Activated CD4-positive, alpha-beta T cell treated with anti-CD3 and anti-CD28 coated beads, Interleukin-10, Interleukin-2, amounts not matched to agents 100 ng/mL and 50 ng/mL, durations not matched to agents 16 hours and 8 hours (primary cell): ENCODE measurements at regions not wholly inside any gene's neighbourhood (a gene's known extent, or its start where the extent isn't known, plus 50 kb on each side); places are given as distances from the start of the nearest gene placed in this dataset.
"Not testable (repeated sequence)": the region's sequence is repeated elsewhere in the genome, so short reads cannot be mapped to it uniquely, and the experiment has no call there.

ENCODE experiments used
- DNase-seq: peaks from one replicate; pipeline ENCODE4 v3.0.0-alpha.2; 2020

DNA sequence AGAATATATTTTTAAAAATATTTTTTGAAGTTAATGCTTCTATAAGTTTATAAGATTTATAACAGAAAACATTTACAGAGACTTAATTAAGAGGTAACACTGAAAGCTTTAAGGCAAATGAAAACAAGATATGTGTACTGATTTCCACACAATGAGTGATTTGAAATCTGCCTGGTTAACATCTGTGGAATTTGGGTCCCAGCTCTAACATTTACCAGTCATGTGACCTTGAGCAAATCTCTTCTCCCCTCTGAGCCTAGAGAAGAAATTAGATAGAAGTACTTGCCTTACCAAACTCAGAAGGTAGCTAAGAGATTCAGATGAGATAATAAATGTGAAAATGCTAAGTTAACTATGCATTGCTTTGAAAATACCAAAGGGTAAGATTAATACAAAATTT lies 458.8 kb upstream of the LCORL start:
- no peak for DNase-seq

GRCh38 chr4:18479825-18480224 lies 458.3 kb upstream of the LCORL start:
- DNase-seq = no peak

DNA sequence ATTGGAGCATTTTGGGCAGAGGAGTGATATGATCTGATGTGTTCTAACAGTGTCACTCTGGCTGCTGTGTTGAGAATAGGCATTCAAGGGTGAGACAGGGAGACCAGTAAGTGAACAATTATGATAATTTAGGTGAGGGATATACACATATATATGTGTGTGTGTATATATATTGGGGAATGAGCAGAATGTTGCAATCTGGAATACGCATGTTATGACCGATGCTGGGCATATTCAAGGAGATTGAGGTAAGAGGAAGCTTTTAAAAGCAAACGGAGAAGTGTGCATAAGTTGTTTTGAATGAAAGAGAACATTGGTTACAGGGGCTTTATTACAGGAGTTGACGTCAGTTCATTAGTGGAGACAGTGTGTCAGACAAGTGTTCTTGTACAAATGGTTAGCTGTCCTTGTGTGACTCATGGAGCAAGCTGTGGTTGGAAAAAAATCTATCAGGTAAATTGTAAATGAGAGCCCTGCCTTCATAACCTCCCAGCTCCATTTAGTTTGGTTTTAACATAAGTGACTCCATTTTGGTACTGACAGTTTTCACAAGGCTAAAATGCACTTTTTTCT lies 442.5 kb upstream of the LCORL start:
- no peak for DNase-seq

DNA sequence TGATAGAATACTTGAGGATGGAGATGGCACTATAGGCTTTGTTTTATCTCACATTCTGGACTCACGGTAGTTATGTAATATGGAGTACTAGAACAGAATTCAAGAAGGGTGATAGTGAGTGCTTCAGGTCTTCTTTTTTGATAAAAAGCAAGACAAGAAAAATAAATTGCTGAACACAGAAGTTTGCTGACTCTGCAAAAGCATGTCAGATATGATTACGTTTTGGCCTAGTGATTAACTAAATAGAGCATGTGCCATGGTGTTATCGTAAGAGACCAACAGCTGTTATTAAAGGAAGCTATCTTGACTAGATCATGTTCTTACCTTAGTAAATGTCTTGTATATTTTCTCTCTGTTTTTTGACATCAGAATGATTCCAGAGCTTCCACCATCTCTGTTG lies 436.9 kb upstream of the LCORL start:
- DNase-seq = no peak

- DNase-seq = no peak
Observed at GRCh38 chr4:18454349-18454748, 432.8 kb upstream of the LCORL start.

DNA sequence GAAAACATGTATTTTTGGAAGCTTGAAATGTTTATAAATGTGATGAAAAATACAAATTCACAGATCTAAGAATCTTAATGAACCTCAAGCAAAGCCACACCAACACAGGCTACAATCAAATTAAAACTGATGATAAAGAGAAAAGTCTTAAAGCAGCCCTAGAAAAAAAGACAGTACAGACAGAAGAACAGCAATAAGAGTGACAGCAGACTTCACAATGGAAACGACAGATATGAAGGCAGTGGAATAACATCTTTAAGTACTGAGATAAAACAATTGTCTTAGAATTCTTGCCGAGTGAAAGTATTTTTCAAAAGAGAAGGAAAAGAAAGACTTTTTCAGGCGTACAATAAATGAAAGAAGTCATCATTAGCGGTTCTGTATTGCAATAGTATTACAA lies 423.6 kb upstream of the LCORL start:
- no peak for DNase-seq

DNA sequence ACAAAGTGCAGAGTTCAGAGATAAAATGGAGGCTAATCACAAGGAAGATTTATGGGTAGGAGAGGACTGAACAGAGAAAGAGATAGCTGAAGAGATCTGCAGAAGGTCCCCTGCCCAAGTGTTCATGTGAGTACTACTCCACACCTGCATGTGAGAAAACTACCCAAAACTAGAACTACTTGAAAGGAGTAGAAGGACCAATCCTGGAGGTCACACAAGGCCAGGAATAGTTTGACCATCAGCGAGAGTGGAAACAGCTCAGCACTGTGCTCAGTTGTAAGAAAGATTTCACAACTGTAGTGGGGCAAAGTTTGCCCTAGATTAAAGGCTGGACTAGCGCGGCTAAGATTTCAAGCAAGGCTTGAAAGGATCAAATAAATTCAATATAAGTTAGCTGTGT lies 422.7 kb upstream of the LCORL start:
- DNase-seq = no peak

DNA sequence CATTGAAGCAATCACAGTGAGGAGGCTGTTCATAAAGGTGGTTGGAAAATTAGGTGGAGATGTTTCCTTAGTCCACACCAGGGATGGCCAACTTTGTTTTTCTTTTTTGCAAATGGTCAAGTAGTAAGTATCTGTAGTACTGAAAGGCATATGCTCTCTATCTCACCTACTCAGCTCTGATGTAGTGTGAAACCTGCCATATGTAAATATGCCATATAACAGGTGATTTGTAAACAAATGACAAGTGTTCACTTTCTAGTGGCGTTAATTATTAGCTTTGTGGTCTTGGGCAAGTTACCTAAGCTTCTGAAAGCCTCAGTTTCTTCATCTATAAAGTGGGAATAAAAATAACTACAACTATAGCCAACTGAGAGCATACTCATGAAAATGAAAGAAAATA lies 421.4 kb upstream of the LCORL start:
- DNase-seq = no peak

DNA sequence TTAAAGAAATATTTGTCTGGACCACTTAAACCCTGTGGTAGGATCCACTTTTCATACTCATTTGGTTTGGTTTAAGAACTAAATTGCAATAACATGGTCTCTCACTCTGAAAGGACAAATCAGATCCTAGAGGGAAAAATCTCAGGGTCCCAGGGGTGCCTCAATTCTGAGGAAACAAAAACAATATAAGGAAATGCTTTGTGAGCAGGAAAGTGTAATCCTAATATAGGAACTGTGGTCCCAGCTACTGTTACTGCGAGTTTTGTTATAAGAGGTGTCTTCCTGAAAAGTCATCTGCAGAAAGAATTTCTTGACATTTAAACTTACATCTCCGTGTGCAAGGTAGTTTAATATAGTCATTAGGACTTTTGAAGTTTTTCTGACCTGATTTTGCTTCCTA lies 420.1 kb upstream of the LCORL start:
- DNase-seq = no peak

GRCh38 chr4:18441203-18441590 lies 419.6 kb upstream of the LCORL start:
- no peak for DNase-seq

DNA sequence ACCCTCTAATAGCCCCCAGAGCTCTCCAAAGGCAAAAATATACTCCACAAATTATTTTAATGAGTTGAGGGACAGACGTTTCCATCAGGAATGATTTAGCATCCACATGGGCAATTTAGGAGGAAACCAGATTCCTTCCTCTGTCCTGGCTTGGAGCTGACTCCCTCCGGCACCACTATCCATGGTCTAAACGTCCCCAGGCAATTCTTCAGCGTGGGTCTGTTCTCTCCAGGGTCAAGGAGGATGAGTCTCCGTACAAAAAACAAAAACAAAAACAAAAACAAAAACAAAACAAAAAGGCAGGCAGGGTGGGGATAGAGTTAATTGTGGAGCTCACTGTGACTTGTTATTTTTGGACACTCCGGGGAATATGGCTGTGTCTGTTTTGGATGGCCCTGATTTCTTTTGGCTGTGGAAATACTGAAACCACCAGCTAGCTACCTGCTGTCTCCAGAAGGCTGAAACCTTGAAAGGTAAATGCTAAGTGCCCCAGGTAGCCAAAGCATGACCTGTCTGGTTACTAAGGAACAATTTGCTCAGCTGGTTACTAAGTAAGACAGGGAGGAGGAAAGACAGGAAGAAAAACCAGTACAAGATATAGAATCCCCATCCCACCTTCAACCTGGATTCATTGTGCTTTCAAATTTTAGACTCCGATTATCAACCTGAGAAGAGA lies 419.1 kb upstream of the LCORL start:
- DNase-seq = no peak

- DNase-seq = no peak
Observed at GRCh38 chr4:18439311-18439710, 417.8 kb upstream of the LCORL start.

DNA sequence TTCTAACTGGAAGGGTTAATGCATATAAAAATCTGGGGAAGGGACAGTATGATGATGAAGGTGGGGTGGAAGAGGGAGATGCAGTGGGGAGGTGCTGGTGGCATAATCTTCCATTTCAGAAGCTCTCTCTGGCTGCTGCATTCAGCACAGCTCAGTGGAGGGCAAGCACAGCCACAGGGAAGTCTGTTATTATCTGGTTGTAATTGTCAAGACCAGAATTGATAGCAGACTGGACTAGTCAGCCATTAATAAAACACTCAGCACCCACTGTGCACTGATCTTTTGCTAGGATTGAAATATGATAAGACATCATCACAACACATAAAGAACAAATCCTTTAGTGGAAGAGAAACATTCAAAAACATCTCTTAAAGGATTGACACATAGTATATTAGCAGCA lies 414.2 kb upstream of the LCORL start:
- DNase-seq = no peak

DNA sequence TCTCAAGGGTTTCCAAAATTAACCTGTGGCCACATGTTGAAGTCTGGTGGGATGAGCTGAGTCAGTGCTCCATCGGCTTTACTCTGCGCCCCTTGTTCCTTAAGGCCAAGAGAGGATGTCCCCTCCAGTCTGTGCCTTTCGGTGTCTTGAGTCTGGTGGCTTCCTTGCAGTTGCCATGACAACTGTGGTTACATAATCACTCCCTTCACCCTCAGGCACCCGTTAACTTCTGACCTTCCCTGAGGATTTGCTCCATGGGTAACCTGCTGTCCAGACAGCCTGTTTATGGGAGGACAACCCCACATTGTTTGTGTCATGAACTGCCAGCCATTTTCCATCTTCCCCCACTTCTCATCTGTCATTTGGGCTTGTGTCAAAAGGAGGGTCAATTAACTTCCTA lies 401.1 kb upstream of the LCORL start:
- DNase-seq = no peak

DNA sequence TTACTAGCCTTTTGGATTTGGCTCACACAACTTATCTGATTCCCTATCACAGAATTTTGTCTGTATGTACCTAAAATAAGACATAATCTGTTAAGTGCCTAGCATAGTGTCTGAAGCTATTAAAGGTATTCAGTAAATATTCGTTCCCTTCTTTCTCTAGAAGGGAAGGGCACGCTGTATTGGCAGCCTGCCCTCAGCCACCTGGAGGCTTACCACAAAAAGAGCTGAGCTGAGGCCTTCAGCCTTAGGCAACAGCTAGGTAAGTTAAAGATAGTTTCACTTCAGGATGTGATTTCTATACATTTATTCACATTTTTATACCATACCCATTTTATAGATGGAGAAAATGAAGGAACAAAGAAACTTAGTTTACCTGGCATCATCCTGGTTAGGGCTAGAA lies 400.0 kb upstream of the LCORL start:
- DNase-seq = no peak

DNA sequence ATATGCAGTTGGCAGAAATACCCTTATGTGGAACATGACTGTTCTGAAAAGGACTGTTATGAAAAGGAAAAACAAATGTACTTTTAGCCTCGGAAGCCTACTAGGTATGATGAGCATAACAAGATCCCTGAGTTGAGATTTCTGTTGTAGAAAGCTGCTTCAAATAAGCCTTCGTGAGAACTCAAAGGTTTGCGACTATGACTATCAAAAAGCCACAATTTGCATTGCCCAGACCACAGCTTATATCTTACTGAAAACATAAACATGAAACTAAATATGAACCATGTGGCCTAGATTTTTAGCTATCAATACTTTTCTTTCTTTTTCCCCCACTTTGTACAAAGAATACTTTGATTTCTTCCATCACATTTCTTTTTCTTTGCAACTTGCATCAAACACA lies 398.2 kb upstream of the LCORL start:
- DNase-seq = no peak

DNA sequence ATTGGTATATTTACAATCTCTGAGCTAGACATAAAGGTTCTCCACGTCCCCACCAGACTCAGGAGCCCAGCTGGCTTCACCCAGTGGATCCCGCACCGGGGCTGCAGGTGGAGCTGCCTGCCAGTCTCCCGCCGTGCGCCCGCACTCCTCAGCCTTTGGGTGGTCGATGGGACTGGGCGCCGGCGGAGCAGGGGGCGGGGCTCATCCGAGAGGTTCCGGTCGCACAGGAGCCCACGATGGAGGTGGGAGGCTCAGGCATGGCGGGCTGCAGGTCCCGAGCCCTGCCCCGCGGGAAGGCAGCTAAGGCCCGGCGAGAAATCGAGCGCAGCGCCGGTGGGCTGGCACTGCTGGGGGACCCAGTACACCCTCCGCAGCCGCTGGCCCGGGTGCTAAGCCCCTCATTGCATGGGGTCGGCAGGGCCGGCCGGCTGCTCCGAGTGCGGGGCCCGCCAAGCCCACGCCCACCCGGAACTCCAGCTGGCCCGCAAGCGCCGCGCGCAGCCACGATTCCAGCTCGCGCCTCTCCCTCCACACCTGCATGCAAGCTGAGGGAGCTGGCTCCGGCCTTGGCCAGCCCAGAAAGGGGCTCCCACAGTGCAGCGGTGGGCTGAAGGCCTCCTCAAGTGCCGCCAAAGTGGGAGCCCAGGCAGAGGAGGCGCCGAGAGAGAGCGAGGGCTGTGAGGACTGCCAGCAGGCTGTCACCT lies 396.8 kb upstream of the LCORL start:
- DNase-seq = not testable (repeated sequence)

DNA sequence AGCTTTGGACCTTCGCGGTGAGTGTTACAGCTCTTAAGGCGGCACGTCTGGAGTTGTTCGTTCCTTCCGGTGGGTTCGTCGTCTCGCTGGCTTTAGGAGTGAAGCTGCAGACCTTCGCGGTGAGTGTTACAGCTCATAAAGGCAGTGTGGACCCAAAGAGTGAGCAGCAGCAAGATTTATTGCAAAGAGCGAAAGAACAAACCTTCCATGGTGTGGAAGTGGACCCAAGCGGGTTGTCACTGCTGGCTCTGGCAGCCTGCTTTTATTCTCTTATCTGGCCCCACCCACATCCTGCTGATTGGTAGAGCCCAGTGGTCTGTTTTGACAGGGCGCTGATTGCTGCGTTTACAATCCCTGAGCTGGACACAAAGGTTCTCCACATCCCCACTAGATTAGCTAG lies 396.1 kb upstream of the LCORL start:
- not testable (repeated sequence) for DNase-seq

- DNase-seq = no peak
Observed at GRCh38 chr4:18406264-18406663, 384.7 kb upstream of the LCORL start.

GRCh38 chr4:18405054-18405453 lies 383.5 kb upstream of the LCORL start:
- DNase-seq = no peak

DNA sequence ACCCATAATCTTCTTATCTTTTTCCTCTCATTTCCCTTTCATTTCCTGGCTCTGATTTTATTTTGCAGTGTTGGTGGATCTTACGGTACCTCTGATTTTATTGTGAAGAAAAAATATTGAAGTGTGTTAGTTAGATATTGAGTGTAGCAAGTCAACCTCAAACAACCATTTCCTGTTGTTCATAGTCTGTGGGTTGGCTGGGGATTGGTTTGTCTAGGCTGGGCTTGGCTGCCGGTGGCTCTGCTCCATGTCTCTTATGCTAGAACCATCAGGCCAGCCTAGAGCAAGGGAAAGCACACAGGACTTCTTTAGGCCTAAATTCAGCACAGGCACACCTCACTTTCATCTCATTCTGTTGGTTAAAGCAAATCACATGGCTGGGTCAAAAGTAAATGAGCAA lies 383.1 kb upstream of the LCORL start:
- no peak for DNase-seq

- DNase-seq = no peak
Observed at GRCh38 chr4:18403327-18403726, 381.8 kb upstream of the LCORL start.

- DNase-seq = no peak
Observed at GRCh38 chr4:18401868-18402267, 380.3 kb upstream of the LCORL start.

DNA sequence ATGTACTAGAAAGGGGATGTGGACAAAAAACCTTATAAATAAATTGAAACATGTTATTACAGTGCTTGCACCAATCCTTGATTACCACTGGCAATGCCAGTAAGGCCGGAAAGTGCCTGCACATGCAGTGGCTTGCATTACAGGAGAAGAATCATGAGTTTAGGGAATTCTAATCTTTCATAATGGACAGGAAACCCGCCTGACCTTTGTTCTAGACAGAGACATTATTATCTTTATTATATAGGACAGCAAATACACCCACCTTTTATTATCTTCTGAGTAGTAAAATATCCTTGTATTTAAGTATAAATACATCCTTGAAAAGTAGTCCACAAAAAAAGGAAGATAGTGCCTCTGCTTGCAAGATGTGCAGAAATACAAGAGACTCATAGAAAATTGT lies 379.9 kb upstream of the LCORL start:
- no peak for DNase-seq

DNA sequence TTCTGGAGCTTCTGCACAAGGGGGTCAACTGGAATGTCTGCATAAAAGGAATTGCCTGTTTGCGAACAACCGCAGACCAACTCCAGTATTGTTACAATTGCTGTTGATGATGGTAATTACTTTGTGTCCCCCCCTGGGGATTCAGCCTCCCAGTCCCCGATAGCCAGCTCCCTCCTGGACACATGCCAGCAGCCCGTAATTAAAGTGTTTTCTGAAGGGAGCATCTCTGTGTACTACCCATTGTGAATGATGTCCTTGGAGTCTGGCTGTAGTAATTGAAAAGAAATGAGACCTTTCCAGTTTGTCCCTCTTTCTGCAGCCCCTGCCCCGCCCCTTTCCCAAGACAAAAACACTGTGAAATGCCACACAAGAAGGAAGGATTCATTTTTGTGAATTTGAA lies 377.1 kb upstream of the LCORL start:
- no peak for DNase-seq
